ENCODE measurements at regions not wholly inside any gene's neighbourhood (a gene's known extent, or its start where the extent isn't known, plus 50 kb on each side); places are given as distances from the start of the nearest gene placed in this dataset.

DNA sequence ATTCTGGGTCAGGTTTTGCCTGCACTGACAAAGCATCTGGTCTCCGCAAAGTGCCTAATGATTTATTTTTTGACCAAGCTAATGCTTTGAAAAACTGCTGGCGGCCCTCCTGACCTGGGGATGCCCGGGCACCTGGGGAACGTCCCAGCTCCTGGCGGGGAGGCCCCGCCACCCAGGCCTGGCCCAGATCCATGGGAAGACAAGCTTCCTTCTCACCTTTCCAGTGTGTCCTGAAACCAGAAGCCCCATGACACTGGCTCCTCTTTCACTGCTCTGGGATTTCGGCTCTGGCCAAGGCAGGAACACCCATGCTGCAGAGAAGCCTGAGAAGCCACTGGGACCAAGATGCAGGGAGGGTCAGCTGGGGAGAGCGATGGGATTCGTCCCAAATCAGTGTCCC, 144.1 kb downstream of the SEC61B start:
- DNase-seq, result no peak

DNA sequence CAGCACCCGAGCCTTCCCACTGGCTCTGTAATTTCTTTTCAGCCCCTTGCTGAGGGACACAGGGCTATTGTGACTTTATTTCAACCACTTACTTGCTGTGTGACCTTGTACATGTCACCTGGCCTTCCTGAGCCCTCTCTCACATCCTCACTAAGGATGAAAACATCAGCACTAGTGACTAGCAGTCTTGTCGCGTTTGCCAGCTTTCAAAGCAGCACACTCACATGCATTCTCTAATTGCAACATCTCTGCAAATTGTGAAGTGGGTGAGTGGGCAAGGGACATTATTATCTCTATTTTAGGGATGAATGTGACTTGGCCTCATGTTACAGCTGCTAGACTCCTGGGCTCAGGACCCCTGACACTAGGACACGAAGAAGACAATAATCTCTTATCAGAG, 144.5 kb downstream of the SEC61B start:
- DNase-seq, result no peak

DNA sequence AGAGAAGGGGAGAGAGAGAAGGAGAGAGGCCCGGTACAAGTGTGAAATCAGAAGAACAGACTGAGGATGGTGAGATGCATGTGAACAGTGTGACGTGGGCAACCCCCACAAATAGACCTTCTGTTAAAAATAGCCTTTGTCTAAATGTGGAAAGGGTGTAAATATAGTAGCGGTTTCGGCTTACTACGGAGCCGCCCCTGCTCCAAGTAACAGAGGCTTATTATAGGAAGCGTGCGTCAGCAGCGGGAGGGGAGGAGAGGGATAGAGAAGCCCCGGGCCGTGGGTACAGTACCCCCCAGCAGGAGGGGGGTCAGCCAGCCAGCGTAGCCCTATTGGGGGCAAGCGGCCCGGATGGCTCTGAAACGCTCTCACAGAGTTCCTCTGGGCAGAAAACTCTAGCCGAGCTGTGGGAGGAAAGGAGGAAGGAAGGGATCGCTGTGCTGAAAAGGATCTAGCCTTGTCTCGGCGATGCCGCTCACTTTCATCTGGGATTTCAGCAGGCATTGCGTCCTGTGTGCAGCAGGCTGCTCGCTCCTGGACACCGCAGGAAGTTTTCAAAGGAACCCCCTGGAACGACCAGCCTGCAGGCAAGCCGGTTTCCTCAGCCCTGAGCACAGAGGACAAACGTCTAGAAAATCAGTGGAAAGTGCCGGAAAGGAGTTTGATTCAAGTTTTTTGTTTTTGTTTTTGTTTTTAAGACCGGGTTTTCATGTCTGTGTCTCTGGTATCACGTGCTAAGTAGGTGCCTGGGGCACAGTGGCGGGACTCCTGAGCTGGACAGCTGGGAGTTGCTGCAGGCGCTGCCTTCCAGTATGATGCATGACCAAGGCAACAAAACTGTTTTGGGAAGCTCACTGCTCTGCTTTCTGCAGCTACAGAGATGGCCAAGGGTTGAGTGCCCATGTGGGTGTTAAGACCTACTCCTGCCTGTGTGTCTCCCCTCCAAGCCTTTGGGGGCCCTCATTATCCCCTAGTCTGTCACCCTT, 146.6 kb downstream of the SEC61B start:
- no peak for DNase-seq

DNA sequence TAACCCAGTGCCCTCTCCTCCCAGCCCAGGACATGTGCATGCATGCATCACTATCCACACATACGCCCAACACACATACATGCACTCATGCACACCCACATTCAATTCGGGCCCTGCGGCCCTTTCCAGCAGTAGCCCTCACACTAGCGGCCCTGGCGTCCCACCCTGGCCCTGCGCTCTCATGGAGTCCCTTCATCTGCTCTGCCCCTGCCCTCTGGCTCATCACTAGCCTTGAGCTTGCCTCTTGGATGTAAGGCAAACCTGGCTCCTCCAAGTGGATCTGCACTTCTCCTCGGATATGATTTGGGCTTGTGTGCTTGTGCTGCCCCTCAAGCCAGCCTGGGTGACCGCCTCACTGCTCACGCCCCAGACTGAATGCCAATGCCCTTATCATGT, 147.2 kb downstream of the SEC61B start:
- DNase-seq, result no peak

DNA sequence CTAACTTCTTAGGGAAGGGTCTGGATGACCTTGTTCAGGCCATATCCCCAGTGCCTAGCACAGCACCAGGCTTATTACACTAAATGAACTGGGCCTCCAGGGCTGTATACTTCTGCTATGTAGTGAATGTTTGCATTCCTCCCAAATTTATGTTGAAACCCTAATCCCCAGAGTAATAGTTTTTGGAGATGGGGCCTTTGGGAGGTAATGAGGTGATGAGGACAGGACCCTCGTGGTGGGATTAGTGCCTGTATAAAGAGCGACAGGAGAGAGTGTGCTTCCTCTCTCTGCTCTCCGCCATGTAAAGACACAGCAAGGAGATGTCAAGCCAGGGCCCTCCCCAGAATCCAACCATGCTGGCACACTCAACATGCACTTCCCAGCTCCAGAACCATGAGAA, 148.3 kb downstream of the SEC61B start:
- DNase-seq, result no peak

DNA sequence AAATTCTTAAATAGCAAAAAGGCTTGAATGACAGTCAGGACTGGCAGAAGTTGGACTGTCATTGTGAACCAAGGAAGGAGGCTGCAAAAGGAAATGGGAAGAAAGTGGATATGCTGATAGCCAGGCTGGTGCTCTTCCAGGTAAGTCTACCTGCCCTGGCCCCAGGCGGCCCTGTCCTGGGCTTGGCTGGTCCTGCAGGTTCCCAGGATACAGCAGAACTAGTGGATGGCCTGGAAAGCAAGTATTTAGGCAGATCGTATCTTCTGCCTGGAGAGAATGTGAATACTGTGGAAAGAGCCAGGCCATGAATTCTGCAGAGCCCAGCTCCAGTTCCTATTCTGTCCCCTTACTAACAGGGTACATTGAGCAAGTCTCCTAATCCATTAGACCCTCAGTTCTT, 149.3 kb downstream of the SEC61B start:
- no peak for DNase-seq

DNA sequence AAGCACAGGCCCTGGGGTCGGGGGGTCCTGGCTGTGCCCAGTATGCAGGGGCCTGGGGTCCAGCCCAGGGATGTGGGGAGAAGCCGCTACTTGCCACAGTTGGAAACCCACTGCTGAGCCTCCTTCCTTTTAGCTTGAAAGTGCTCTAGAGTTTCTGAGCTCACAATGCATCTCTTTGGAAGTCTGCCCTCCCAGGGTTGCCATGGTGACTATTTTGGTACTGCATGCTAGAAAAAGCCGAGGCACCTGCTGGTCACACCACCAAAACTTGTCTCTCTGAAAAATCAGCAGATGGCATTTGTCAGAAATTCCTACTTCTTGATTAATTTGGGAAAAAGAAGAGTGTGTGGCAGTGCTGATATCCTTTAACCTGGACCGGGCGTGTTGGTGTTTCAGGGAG, 151.8 kb downstream of the SEC61B start:
- no peak for DNase-seq

DNA sequence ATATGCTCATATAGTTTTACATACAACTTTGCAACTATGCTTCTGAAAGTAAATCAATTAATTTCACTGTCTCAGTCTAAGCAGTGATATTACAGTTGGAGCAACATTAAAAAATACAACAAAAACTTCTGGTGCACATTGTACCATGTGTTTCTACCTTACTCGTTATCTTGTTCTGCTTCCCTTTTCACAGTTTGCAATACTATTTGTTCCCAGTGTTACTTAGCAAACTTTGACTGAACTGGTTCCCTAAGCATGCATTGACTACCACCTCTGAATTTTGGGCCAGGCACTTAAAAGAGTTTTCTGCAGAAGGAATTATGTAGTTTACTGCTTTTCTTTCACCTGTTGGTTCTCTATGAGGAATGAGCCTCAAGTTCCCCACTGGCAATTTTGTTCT, 152.7 kb downstream of the SEC61B start:
- no peak for DNase-seq

DNA sequence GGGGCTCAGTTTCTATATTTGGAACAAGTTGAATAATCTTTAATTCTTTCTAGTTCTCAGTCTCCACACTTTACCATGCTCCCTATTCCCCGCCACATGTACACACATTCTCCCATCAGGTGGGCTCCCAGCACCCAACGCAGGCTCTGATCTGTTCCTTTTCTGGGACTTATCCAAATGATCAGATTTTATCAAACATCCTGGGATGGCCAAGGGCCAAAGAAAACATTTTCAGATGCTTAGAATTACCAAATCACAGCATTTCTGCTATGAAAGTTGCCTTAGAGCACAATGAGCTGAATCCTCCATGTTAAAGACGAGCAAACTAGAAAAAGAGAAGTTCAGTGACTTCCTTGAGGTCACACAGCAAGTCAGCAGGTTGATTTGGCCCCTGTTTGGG, 153.4 kb downstream of the SEC61B start:
- no peak for DNase-seq

DNA sequence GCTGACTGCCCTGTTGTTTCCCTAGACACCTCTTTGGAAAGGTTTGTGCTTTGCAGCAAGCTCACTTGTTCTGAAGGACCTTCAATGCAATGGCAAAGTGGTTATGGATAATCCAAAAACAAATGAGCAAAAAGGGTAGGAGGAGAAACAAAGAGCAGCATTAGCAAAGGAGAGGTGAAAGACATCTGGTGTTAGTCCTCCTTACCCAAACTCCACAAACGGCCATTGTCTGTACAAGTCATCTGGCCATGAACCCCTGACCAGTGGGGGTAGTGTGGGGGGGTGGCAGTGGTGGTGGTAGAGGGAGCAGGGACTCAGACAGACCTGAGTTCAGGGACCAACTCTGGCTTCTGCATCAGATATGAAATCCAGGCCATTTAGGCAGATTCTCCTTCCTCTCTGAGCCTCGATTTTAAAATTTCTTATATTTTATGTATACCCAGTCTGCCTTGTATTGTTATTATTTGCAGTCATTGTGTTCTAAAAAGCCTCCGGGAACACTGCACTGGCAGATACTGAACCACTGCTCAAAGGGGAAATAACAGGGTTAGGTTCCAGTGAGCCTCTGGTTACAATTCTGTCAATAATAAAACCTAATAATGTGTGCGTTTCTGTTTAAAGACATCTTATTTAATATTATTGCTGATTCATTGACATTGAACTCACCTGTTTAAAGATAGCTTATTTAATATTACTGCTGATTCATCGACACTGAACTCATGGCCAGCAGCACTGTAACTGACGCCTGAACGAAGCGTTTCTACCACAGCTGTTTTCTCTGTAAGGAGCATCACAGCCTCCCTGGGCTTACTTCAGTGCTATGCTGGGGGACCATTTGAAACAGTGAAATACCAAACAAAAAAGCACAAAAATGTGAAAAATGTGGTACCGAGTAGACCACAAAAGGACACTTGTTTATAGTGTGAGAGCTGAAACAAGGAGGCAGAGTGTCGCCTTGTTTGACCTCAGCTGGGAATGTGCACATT, 156.0 kb downstream of the SEC61B start:
- DNase-seq, result no peak

DNA sequence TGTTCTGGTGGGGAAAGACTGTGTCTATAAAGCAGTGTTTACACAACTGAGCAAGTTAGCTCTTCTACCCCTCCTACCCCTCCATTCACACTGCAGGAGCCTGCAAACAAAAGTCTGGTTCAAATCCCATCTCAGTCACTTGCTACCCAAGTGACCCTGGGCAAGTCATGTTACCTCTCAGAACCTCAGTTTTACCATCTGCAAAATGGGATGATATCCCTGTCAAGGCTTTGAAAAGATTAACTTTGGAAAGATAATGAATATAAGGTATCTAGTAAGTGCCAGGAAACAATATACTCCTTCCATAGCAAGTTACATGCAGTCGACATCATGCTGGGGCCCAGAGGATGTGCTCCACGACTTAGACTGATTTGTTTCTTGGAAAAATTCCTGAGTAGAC, 161.5 kb downstream of the SEC61B start:
- DNase-seq, result no peak

DNA sequence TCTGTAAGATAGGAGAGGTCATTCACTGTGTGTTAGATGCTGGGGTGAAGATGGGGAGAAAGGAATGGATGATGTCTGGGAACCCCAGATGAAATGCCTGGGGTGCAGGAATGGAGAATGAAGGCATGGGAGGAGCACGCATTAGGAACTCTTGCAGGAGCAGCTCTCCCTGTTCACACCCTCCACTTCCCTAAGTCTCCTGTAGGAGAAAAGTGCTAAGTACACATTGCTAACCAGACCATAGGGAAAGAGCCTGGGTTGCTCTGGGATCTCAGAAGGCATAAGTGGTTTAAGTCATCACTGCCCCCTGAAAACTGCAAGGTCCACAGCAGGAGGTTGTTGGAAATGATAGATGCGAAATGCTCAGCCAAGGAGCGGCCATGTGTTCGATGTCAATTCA, 163.1 kb downstream of the SEC61B start:
- DNase-seq, result no peak

DNA sequence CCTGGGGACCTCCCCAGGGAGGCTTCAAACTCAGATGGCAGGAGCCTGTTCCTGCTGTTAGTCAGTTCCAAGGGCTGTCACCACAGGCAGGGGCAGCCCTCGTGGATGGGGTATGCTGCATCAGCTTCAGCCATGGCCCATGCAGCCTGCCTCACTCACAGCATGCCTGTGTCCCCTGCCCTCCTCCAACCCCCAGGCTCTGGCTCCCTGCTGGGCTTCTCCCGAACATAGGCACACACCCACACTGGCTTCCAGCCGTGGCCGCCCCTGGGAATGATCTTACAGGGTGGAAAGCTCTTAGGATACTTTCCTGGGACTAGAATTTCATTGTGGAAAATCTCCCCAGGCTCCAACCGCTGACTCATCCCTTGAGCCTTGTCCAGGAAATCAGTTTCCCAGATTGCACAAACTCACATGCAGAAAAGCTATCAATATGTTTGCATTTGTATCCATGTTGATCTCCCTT, 163.8 kb downstream of the SEC61B start:
- DNase-seq, result no peak

DNA sequence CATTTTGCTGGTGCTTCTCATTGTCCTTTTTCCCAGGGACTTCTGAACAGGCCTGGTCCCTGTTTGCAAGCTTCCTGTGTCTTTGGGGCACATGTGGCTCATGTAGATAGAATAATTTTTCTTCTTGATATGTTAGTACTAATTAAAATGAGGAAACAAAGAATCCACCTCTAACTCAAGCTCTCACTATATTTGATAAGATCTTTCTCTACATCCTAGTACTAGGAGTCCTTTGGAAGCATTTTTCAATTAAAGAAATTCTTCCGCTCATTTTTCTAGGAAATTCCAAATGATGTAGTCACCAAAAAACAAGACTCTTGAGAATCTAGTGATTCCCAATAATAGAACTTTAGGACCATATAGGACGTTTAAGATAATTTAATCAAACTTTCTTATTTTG, 165.3 kb downstream of the SEC61B start:
- no peak for DNase-seq

DNA sequence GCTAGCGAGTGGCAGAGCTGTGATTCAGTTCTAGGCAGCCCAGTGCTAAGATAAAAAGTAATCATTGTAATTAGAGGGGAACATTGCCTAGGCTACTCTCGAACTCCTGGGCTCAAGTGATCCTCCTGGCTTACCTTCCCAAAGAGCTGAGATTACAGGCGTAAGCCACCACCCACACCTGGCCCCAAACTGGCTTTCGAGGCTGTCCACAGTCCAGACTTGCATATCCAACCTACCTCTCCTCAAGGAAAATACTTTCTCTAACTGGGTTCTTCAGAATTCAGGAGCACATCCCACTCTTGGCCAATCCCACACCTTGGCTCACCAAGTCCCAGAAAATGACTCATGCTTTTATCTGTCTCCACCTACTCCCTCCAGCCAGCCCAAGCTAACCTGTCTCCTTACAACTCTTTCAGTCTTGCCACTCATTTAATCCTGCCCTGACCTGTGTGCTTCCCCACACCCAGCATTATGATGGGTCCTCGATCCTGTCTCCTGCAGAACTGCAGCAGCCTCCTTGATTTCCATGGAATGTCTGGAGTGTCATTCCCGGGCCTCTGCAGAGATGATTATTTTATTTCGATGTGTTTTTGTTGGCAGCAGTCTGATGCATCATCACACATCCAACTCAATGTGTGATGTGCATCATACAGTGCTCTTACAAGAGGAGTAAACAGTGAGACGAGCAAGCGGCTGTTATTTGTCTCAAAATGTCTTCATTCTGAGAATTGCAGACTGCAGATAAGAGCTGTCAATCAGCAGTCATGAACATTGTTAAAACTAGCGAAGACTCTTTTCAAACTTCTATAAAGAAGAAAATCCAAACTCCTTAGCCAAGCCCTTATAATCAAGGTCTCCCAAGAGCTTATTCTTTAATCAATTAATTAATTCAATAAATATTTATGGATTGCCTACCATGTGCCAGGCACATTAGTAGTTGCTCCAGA, 167.3 kb downstream of the SEC61B start:
- DNase-seq, result no peak

DNA sequence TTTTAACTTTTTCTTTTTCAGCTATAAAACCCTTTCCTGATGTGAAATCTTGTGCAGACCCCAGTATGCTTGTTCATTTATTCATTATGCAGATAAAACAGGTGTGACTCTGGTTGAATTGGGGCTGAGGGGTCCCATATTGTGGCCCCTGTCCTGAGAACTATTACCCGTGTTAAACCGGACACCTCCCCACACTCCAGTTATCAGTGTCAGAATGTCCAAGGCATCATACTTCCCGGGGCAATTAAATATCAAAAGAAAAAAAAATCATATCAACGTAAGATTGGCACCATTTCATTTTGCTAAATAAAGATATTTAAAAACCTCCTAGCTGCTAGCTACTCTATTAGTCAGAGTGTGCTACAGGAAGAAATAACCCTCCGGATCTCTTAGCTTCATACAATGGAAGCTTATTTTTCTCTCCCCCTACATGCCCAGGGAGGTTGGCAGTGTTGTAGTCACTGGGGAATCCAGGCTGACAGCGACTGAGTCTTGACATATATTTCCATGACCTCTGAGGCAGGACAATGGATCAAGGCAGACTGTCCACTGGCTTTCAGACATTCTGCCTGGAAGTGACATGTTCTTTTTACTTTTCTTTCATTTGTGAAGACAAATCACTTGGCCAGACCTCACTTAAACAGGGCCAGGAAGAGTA, 170.0 kb downstream of the SEC61B start:
- DNase-seq, result no peak

DNA sequence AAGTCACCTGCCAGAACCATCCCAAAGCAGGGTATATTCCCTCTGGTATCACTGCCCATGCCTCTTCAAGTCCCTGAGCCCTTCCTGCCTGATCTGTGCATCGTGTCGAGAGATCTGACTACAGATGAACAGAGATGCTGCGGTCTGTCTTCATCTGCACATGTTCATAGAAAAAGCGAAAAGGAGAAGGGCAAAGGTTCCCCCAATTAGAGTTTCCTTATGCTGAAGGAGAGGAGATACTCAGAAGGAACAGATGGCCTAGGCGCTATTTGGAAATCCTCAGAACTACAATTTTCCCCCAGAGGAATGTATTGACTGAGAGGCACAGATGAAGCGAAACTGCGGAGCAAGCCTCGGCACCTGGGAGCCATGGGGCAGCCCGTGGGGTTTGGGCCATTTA, 170.9 kb downstream of the SEC61B start:
- DNase-seq, result no peak

DNA sequence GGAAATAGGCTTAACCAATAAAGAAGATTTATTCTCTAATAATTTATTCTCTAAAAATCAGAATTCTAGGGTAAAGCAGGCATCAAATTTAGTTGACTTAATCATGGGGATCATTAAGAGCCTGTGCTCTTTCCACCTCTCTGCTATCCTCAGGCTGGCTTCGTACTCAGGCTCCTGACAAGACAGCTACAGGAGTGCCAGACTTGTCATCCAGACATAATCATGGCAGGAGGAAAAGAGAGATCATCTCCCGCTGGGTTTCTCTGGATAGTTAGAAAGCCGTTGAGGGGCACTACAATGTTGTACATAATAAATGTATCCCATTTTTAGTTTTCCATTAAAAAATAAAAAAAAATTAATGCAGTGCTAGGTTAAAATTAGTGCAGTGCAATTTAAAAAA, 171.9 kb downstream of the SEC61B start:
- no peak for DNase-seq

DNA sequence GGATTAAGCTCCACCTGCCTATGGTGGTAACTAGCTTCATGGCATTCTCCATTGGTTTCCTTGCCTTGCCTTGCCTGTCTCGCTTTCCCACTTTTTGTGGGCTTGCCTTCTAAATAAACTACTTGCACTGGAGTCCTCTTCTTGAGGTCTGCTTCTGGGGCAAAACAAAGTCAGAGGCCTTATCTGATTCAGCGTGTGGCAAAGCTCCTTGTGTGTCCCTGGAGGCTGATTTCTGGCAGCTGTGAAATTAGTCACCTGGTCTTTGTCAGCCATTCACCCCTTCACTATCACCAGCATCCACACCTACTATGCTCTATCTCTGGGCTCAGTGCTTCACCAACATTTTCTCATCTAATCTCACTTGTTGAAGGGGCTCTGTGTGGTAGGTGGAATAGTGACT, 176.2 kb downstream of the SEC61B start:
- DNase-seq, result no peak

DNA sequence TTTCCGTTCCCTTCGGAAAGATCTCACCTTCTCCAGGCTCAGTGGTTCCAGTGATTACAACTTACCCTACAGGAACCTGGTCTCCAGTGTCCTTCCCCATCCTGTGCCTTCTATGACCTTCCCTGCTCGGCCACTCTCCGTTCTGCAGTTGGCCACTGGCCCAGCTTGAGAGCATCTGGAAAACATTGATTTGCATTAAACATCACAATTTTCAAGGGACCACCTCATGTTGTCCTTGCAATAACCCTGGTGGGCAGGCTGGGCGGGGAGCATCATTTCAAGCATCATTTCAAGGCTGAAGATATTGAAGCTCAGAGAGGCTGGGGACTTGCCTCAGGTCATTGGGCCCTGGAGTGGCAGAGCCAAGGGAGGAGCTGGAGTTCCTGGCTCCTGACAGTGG, 177.4 kb downstream of the SEC61B start:
- DNase-seq, result no peak

DNA sequence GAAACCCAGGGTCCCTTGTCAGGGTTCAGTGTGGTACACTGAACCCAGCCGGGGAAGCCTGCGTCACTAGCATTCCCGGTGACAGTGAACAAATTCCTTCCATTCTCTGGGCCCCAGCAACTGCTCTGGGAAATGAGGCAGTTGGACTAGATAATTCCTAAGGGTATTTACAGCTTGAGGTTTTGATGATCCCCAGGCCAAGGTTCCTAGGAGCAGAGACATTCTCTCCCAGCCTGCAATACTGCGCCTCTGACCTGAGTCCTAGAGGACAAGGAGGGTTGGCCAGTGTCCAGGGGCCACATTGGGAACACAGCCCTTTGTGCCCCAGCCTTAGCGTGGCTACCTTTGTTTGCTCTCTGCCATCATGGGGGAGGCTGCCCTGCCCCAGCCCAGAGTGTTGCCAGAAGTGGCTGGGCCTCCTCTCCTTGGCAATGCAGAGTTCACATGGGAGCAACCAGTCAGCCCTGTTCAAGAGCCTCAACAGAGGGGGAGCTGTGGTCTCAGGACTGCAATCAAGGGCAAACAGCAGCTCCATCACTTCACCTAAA, 178.2 kb downstream of the SEC61B start:
- DNase-seq, result no peak
